Fibroblast of lung (primary cell): ENCODE measurements at regions not wholly inside any gene's neighbourhood (a gene's known extent, or its start where the extent isn't known, plus 50 kb on each side); places are given as distances from the start of the nearest gene placed in this dataset.

ENCODE experiments used
- DNase-seq, 2 donors: peaks; one replicate each; pipeline versions ENCODE4 v3.0.0 to v3.0.0-alpha.2; 2010; ENCODE audit warnings: low read depth in 2 of 2
- H2AFZ ChIP-seq: 2 replicates; pipeline ENCODE4 v1.5.1; 2012; ENCODE audit warnings: low read length, control low read depth, inconsistent platforms
- H3K27ac ChIP-seq: 2 replicates; pipeline ENCODE4 v1.5.1; 2011; ENCODE audit warnings: low read length, control low read depth; ENCODE audit not compliant: insufficient read depth
- H3K27me3 ChIP-seq: 2 replicates; pipeline ENCODE4 v1.5.1; 2011; ENCODE audit warnings: mild to moderate bottlenecking, low read length; ENCODE audit not compliant: control insufficient read depth, insufficient read depth
- H3K36me3 ChIP-seq: 2 replicates; pipeline ENCODE4 v1.5.1; 2011; ENCODE audit warnings: low read length; ENCODE audit not compliant: control insufficient read depth, insufficient read depth
- H3K4me1 ChIP-seq: 2 replicates; pipeline ENCODE4 v1.5.1; 2011; ENCODE audit warnings: low read length; ENCODE audit not compliant: control insufficient read depth, insufficient read depth; ENCODE audit errors: extremely low read depth
- H3K4me2 ChIP-seq: 2 replicates; pipeline ENCODE4 v1.5.1; 2011; ENCODE audit warnings: low read length, control low read depth; ENCODE audit not compliant: insufficient read depth; ENCODE audit errors: extremely low read depth
- H3K4me3 ChIP-seq, 4 experiments: fragments of 200-600 bp in 1 of 4; sonication (generic) in 1 of 4; replicated peaks in 1 of 4; 2 replicates each; pipeline ENCODE4 v1.5.1; 2011 to 2016; ENCODE audit warnings: low read length in 4 of 4, low read depth in 3 of 4, mild to moderate bottlenecking in 3 of 4, control low read depth in 2 of 4, inconsistent platforms in 1 of 4, mixed read lengths in 1 of 4; ENCODE audit not compliant: insufficient read depth in 1 of 4; ENCODE audit errors: control extremely low read depth in 1 of 4
- H3K79me2 ChIP-seq: 2 replicates; pipeline ENCODE4 v1.5.1; 2012; ENCODE audit warnings: mild to moderate bottlenecking, low read length, inconsistent platforms; ENCODE audit not compliant: control insufficient read depth, insufficient read depth
- H3K9ac ChIP-seq: 2 replicates; pipeline ENCODE4 v1.5.1; 2011; ENCODE audit warnings: mild to moderate bottlenecking, low read length, control low read depth; ENCODE audit not compliant: insufficient read depth
- H3K9me3 ChIP-seq: 2 replicates; pipeline ENCODE4 v1.5.1; 2012; ENCODE audit warnings: low read depth, low read length; ENCODE audit not compliant: control insufficient read depth, insufficient read depth
- H4K20me1 ChIP-seq: 2 replicates; pipeline ENCODE4 v1.5.1; 2011; ENCODE audit warnings: low read length; ENCODE audit not compliant: control insufficient read depth, insufficient read depth; ENCODE audit errors: extremely low read depth
- CTCF ChIP-seq, 2 donors: IDR thresholded peaks in 1 of 2; conservative IDR thresholded peaks in 1 of 2; 1 replicate in 1 of 2; 2 replicates in 1 of 2; pipeline ENCODE4 v1.5.1; 2011 to 2012; ENCODE audit warnings: low read length in 2 of 2, control low read depth in 1 of 2, inconsistent platforms in 1 of 2, low read depth in 1 of 2, mild to moderate bottlenecking in 1 of 2
- EZH2 ChIP-seq: IDR thresholded peaks from 2 replicates; pipeline ENCODE4 v1.5.1; 2012; ENCODE audit warnings: low read length, control low read depth, mild to moderate bottlenecking; ENCODE audit errors: missing control alignments

GRCh38 chr11:96627376-96627775 lies 237.6 kb downstream of the JRKL start:
- Histone ChIP-seq H2AFZ (no peak overlapping the region), H3K4me1 (no peaks in the 10 kb centered on the region), H3K27me3 (no peaks in the 10 kb centered on the region), H3K79me2 (no peaks in the 10 kb centered on the region), H4K20me1 (no peaks in the 10 kb centered on the region), H3K27ac (no peak overlapping the region), H3K9me3 (no peaks in the 10 kb centered on the region), H3K4me3 (no peak overlapping the region), H3K4me2 (no peak overlapping the region), H3K9ac (no peak overlapping the region), H3K36me3 (no peaks in the 10 kb centered on the region)
- DNase-seq, result no peak
- no peak for TF ChIP-seq EZH2
- TF ChIP-seq CTCF (conservative IDR thresholded peaks at IDR 0.05 in 1 of 2, IDR thresholded peaks at IDR 0.05 in 1 of 2; ENCODE audit: low read depth in 1 of 2, low read length in 2 of 2), result no peak

- Histone ChIP-seq H4K20me1 (no peaks in the 10 kb centered on the region), H3K27ac (no peak overlapping the region), H3K79me2 (no peaks in the 10 kb centered on the region), H3K4me3 (no peak overlapping the region), H3K4me1 (no peaks in the 10 kb centered on the region), H3K4me2 (no peak overlapping the region), H2AFZ (no peak overlapping the region), H3K36me3 (no peaks in the 10 kb centered on the region), H3K27me3 (no peaks in the 10 kb centered on the region), H3K9ac (no peak overlapping the region), H3K9me3 (no peaks in the 10 kb centered on the region)
- TF ChIP-seq CTCF (conservative IDR thresholded peaks at IDR 0.05 in 1 of 2, IDR thresholded peaks at IDR 0.05 in 1 of 2; ENCODE audit: low read depth in 1 of 2, low read length in 2 of 2), result no peak
- no peak for TF ChIP-seq EZH2
- no peak for DNase-seq
Measured at GRCh38 chr11:96635655-96636054, 245.8 kb downstream of the JRKL start.

GRCh38 chr11:96641261-96641660 lies 251.4 kb downstream of the JRKL start:
- H3K9ac ChIP-seq, result no peak overlapping the region
- DNase-seq, result no peak
- no peak for TF ChIP-seq CTCF (conservative IDR thresholded peaks at IDR 0.05 in 1 of 2, IDR thresholded peaks at IDR 0.05 in 1 of 2; ENCODE audit: low read depth in 1 of 2, low read length in 2 of 2)
- TF ChIP-seq EZH2, result no peak
- H3K27me3 ChIP-seq, result no peaks in the 10 kb centered on the region
- H3K4me2 ChIP-seq, result no peak overlapping the region
- H3K79me2 ChIP-seq, result no peaks in the 10 kb centered on the region
- H3K27ac ChIP-seq, result no peak overlapping the region
- no peaks in the 10 kb centered on the region for H3K36me3 ChIP-seq
- H3K4me3 ChIP-seq, result no peak overlapping the region
- H3K4me1 ChIP-seq, result no peaks in the 10 kb centered on the region
- no peaks in the 10 kb centered on the region for H3K9me3 ChIP-seq
- no peak overlapping the region for H2AFZ ChIP-seq
- no peaks in the 10 kb centered on the region for H4K20me1 ChIP-seq
